GM23338 (cell line): ENCODE measurements at regions not wholly inside any gene's neighbourhood (a gene's known extent, or its start where the extent isn't known, plus 50 kb on each side); places are given as distances from the start of the nearest gene placed in this dataset.

Experiments
- ATAC-seq: fragments of 200-7000 bp; cut with Tn5 transposase; 3 replicates; pipeline ENCODE4 v1.9.1; 2020
- DNase-seq: peaks from one replicate; pipeline ENCODE4 v3.0.0-alpha.2; 2015; ENCODE audit warnings: low spot score
- H2AFZ ChIP-seq: fragments of 200-600 bp; sonication (generic); 2 replicates; pipeline ENCODE4 v1.8.0; 2016; ENCODE audit warnings: antibody characterized with exemption, mild to moderate bottlenecking, moderate library complexity
- H3F3A ChIP-seq: fragments of 200-600 bp; sonication (generic); replicated peaks from 2 replicates; pipeline ENCODE4 v1.8.0; 2017; ENCODE audit warnings: antibody characterized with exemption, mixed run types, low read depth
- H3K27ac ChIP-seq: fragments of 200-600 bp; sonication (generic); 2 replicates; pipeline ENCODE4 v1.6.1; 2016; ENCODE audit warnings: low read depth
- H3K27me3 ChIP-seq: fragments of 200-600 bp; sonication (generic); 2 replicates; pipeline ENCODE4 v1.8.0; 2016; ENCODE audit warnings: mild to moderate bottlenecking, mixed run types, moderate library complexity; ENCODE audit not compliant: insufficient read depth
- H3K36me3 ChIP-seq: fragments of 200-600 bp; sonication (generic); 2 replicates; pipeline ENCODE4 v1.8.0; 2016; ENCODE audit warnings: mild to moderate bottlenecking; ENCODE audit not compliant: insufficient read depth
- H3K4me1 ChIP-seq: fragments of 200-600 bp; sonication (generic); 2 replicates; pipeline ENCODE4 v1.8.0; 2016; ENCODE audit warnings: mild to moderate bottlenecking, moderate library complexity; ENCODE audit not compliant: insufficient read depth
- H3K4me2 ChIP-seq: fragments of 200-600 bp; sonication (generic); 2 replicates; pipeline ENCODE4 v1.7.1; 2017; ENCODE audit warnings: mixed run types
- H3K4me3 ChIP-seq: fragments of 200-600 bp; sonication (generic); 2 replicates; pipeline ENCODE4 v1.6.1; 2016; ENCODE audit warnings: mixed run types
- H3K79me2 ChIP-seq: fragments of 200-600 bp; sonication (generic); replicated peaks from 2 replicates; pipeline ENCODE4 v1.8.0; 2017; ENCODE audit warnings: mild to moderate bottlenecking; ENCODE audit not compliant: insufficient read depth
- H3K9me2 ChIP-seq: fragments of 200-600 bp; sonication (generic); 2 replicates; pipeline ENCODE4 v1.8.0; 2017; ENCODE audit not compliant: insufficient read depth
- H4K20me1 ChIP-seq: fragments of 200-600 bp; sonication (generic); replicated peaks from 2 replicates; pipeline ENCODE4 v1.8.0; 2017; ENCODE audit warnings: mild to moderate bottlenecking; ENCODE audit not compliant: insufficient read depth
- H3K27ac Mint-ChIP-seq: 2 replicates; pipeline ENCODE4 v1.8.0; 2020; ENCODE audit warnings: inconsistent platforms, mild to moderate bottlenecking, moderate library complexity, mixed read lengths
- H3K27me3 Mint-ChIP-seq: 3 replicates; pipeline ENCODE4 v1.8.0; 2022; ENCODE audit warnings: low read depth, mild to moderate bottlenecking, moderate library complexity, mixed read lengths, inconsistent platforms; ENCODE audit not compliant: insufficient read depth, poor library complexity
- H3K36me3 Mint-ChIP-seq: 3 replicates; pipeline ENCODE4 v1.8.0; 2021; ENCODE audit warnings: low read depth, mild to moderate bottlenecking, inconsistent platforms, moderate library complexity, mixed read lengths
- H3K4me1 Mint-ChIP-seq: 3 replicates; pipeline ENCODE4 v1.8.0; 2020; ENCODE audit warnings: mild to moderate bottlenecking, inconsistent platforms, mixed read lengths
- H3K4me3 Mint-ChIP-seq: 3 replicates; pipeline ENCODE4 v1.8.0; 2021; ENCODE audit warnings: moderate library complexity, mild to moderate bottlenecking, inconsistent platforms, mixed read lengths
- H3K9me3 Mint-ChIP-seq: 3 replicates; pipeline ENCODE4 v1.8.0; 2020; ENCODE audit warnings: moderate library complexity, mild to moderate bottlenecking, inconsistent platforms, mixed read lengths
- CREB1 ChIP-seq: fragments of 250-450 bp; sonication (Bioruptor Pico); IDR thresholded peaks from 2 replicates; pipeline ENCODE4 v1.5.0; 2020; ENCODE audit warnings: low read depth, mild to moderate bottlenecking, moderate library complexity
- CTCF ChIP-seq, 2 experiments: fragments of 200-600 bp in 1 of 2; sonication (generic) in 1 of 2; conservative IDR thresholded peaks; 2 replicates each; pipeline versions ENCODE4 v1.5.1 to v1.6.1; 2016 to 2017; ENCODE audit warnings: antibody characterized with exemption in 2 of 2, low read depth in 2 of 2, mild to moderate bottlenecking in 2 of 2, moderate library complexity in 1 of 2
- ETS1 ChIP-seq: IDR thresholded peaks from 2 replicates; pipeline ENCODE4 v1.6.1; 2016; ENCODE audit warnings: antibody characterized with exemption
- EZH2 ChIP-seq: fragments of 200-600 bp; sonication (generic); IDR thresholded peaks from one replicate; pipeline ENCODE4 v1.8.0; 2017; ENCODE audit warnings: antibody characterized with exemption, mild to moderate bottlenecking, low read depth; ENCODE audit not compliant: unreplicated experiment
- EZH2phosphoT487 ChIP-seq: fragments of 200-600 bp; sonication (generic); IDR thresholded peaks from one replicate; pipeline ENCODE4 v1.8.1; 2018; ENCODE audit warnings: antibody characterized with exemption; ENCODE audit not compliant: unreplicated experiment
- JUNB ChIP-seq: IDR thresholded peaks from one replicate; pipeline ENCODE4 v1.6.1; 2016; ENCODE audit warnings: antibody characterized with exemption; ENCODE audit not compliant: unreplicated experiment
- NANOG ChIP-seq: IDR thresholded peaks from 2 replicates; pipeline ENCODE4 v1.6.1; 2016; ENCODE audit warnings: antibody characterized with exemption, borderline replicate concordance
- POLR2AphosphoS5 ChIP-seq: IDR thresholded peaks from 2 replicates; pipeline ENCODE4 v1.6.1; 2016; ENCODE audit warnings: antibody characterized with exemption, low read depth
- REST ChIP-seq: IDR thresholded peaks from one replicate; pipeline ENCODE4 v1.6.1; 2018; ENCODE audit warnings: antibody characterized with exemption; ENCODE audit not compliant: unreplicated experiment
- STAT1 ChIP-seq: IDR thresholded peaks from one replicate; pipeline ENCODE4 v1.6.1; 2016; ENCODE audit warnings: antibody characterized with exemption; ENCODE audit not compliant: unreplicated experiment
- ZNF114 ChIP-seq: fragments of 250-450 bp; sonication (Bioruptor Pico); IDR thresholded peaks from 2 replicates; pipeline ENCODE4 v1.5.0; 2020; ENCODE audit warnings: mild to moderate bottlenecking, moderate library complexity
- ZNF331 ChIP-seq: fragments of 250-450 bp; sonication (Bioruptor Pico); IDR thresholded peaks from 2 replicates; pipeline ENCODE4 v1.5.0; 2020; ENCODE audit warnings: low read depth, mild to moderate bottlenecking, moderate library complexity
- ZNF462 ChIP-seq: fragments of 250-450 bp; sonication (Bioruptor Pico); IDR thresholded peaks from 2 replicates; pipeline ENCODE4 v1.5.0; 2020; ENCODE audit warnings: mild to moderate bottlenecking, moderate library complexity

- H3K4me1 Mint-ChIP-seq, result peaks cover 3% of the 10 kb centered on the region; the same call in 1 of the 3 replicates
Measured at GRCh38 chr9:78491402-78491801, 194.5 kb downstream of the PSAT1 start.

More at GRCh38 chr9:78491402-78491801, 194.5 kb downstream of the PSAT1 start:
- Mint-ChIP-seq H3K27ac (no peak overlapping the region), H3K27me3 (peaks cover 2% of the 10 kb centered on the region), H3K9me3 (no peaks in the 10 kb centered on the region), H3K36me3 (no peaks in the 10 kb centered on the region), H3K4me3 (no peak overlapping the region)
- no peak overlapping the region for H3K4me2 ChIP-seq
- no peak for ATAC-seq
- H3K79me2 ChIP-seq, result no peaks in the 10 kb centered on the region
- H3K4me1 ChIP-seq, result peaks cover 4% of the 10 kb centered on the region; the same call in 1 of the 2 replicates
- TF ChIP-seq REST (no peak), JUNB (no peak), STAT1 (no peak), ETS1 (no peak), EZH2phosphoT487 (no peak), CTCF (conservative IDR thresholded peaks at IDR 0.05; ENCODE audit: low read depth in 2 of 2) (no peak), EZH2 (no peak), ZNF462 (CRISPR knock-in tag) (no peak), NANOG (no peak), CREB1 (CRISPR knock-in tag) (no peak), ZNF114 (CRISPR knock-in tag) (no peak), POLR2AphosphoS5 (no peak), ZNF331 (CRISPR knock-in tag) (no peak)
- DNase-seq, result no peak
- H3K27ac ChIP-seq, result no peak overlapping the region
- H3K9me2 ChIP-seq, result peaks cover 6% of the 10 kb centered on the region; the same call in 1 of the 2 replicates
- no peaks in the 10 kb centered on the region for H4K20me1 ChIP-seq
- no peaks in the 10 kb centered on the region for H3K36me3 ChIP-seq
- H3K4me3 ChIP-seq, result no peak overlapping the region
- H3F3A ChIP-seq, result no peaks in the 10 kb centered on the region
- H2AFZ ChIP-seq, result no peak overlapping the region
- no peaks in the 10 kb centered on the region for H3K27me3 ChIP-seq
